Mesendoderm (in vitro differentiated cells): ENCODE measurements at regions not wholly inside any gene's neighbourhood (a gene's known extent, or its start where the extent isn't known, plus 50 kb on each side); places are given as distances from the start of the nearest gene placed in this dataset.

ENCODE experiments used
- DNase-seq: peaks from one replicate; pipeline ENCODE4 v3.0.0; 2013
- H2AK5ac ChIP-seq: 2 replicates; pipeline ENCODE4 v1.6.1; 2013; ENCODE audit warnings: low read length, inconsistent platforms
- H2BK120ac ChIP-seq: 2 replicates; pipeline ENCODE4 v1.6.1; 2013; ENCODE audit warnings: low read depth, mild to moderate bottlenecking, low read length, moderate library complexity, mixed read lengths
- H2BK15ac ChIP-seq: replicated peaks from 2 replicates; pipeline ENCODE4 v1.6.1; 2013; ENCODE audit warnings: low read depth, mild to moderate bottlenecking, moderate library complexity
- H2BK5ac ChIP-seq: 2 replicates; pipeline ENCODE4 v1.6.1; 2013; ENCODE audit warnings: low read length, inconsistent platforms
- H3K18ac ChIP-seq: 2 replicates; pipeline ENCODE4 v1.6.1; 2013; ENCODE audit warnings: mild to moderate bottlenecking, low read length, mixed read lengths
- H3K23ac ChIP-seq: one replicate; pipeline ENCODE4 v1.6.1; 2013; ENCODE audit warnings: low read length
- H3K27ac ChIP-seq: 2 replicates; pipeline ENCODE4 v1.5.1; 2013; ENCODE audit warnings: low read depth, mild to moderate bottlenecking, inconsistent platforms, low read length, moderate library complexity
- H3K27me3 ChIP-seq: 2 replicates; pipeline ENCODE4 v1.6.1; 2013; ENCODE audit warnings: low read length, control low read depth, mild to moderate bottlenecking, inconsistent platforms; ENCODE audit not compliant: insufficient read depth, poor library complexity
- H3K36me3 ChIP-seq: 2 replicates; pipeline ENCODE4 v1.6.1; 2013; ENCODE audit warnings: low read length, inconsistent platforms; ENCODE audit not compliant: control insufficient read depth, insufficient read depth
- H3K4ac ChIP-seq: one replicate; pipeline ENCODE4 v1.6.1; 2013; ENCODE audit warnings: low read depth, mild to moderate bottlenecking, low read length, moderate library complexity
- H3K4me1 ChIP-seq: 2 replicates; pipeline ENCODE4 v1.6.1; 2013; ENCODE audit warnings: low read depth, low read length, inconsistent platforms; ENCODE audit not compliant: control insufficient read depth
- H3K4me2 ChIP-seq: 2 replicates; pipeline ENCODE4 v1.6.1; 2013; ENCODE audit warnings: low read length
- H3K4me3 ChIP-seq: 2 replicates; pipeline ENCODE4 v1.5.1; 2013; ENCODE audit warnings: mild to moderate bottlenecking, low read length
- H3K56ac ChIP-seq: one replicate; pipeline ENCODE4 v1.6.1; 2013; ENCODE audit warnings: low read length
- H3K79me1 ChIP-seq: 2 replicates; pipeline ENCODE4 v1.6.1; 2013; ENCODE audit warnings: low read length, inconsistent platforms
- H3K79me2 ChIP-seq: 2 replicates; pipeline ENCODE4 v1.6.1; 2013; ENCODE audit warnings: mild to moderate bottlenecking, low read length; ENCODE audit not compliant: control insufficient read depth, insufficient read depth
- H3K9ac ChIP-seq: 2 replicates; pipeline ENCODE4 v1.6.1; 2013; ENCODE audit warnings: low read length, inconsistent platforms
- H4K5ac ChIP-seq: one replicate; pipeline ENCODE4 v1.6.1; 2013; ENCODE audit warnings: low read length
- H4K8ac ChIP-seq: one replicate; pipeline ENCODE4 v1.6.1; 2013; ENCODE audit warnings: low read depth, mild to moderate bottlenecking, control low read depth, low read length, moderate library complexity
- WGBS: extraction: QIAGEN DNeasy Blood & Tissue Kit; methylation state at CpG from one replicate; pipeline ENCODE4 v1.1.7; 2013; ENCODE audit warnings: low lambda C conversion rate, missing lambda C conversion rate; ENCODE audit not compliant: insufficient coverage; ENCODE audit errors: extremely low coverage; 5-methylcytosine and 5-hydroxymethylcytosine counted together

- DNase-seq, result peak; percentile 19
- WGBS, result no CpG with 5 or more reads among the region's 6 CpGs
- Histone ChIP-seq H2BK5ac (no peak overlapping the region), H3K9ac (no peak overlapping the region), H3K18ac (no peak overlapping the region), H4K5ac (no peak overlapping the region), H2BK15ac (no peak overlapping the region), H3K4ac (no peak overlapping the region), H2BK120ac (no peak overlapping the region), H3K79me1 (no peaks in the 10 kb centered on the region), H3K27ac (no peak overlapping the region), H4K8ac (no peak overlapping the region), H3K4me2 (no peak overlapping the region), H2AK5ac (no peak overlapping the region), H3K56ac (no peak overlapping the region), H3K79me2 (no peaks in the 10 kb centered on the region), H3K4me3 (no peak overlapping the region), H3K4me1 (no peaks in the 10 kb centered on the region), H3K27me3 (no peaks in the 10 kb centered on the region), H3K23ac (no peak overlapping the region), H3K36me3 (no peaks in the 10 kb centered on the region)
Measured at GRCh38 chr17:34756637-34757021, 177.2 kb downstream of the TMEM132E start.

- Histone ChIP-seq H3K27me3 (no peaks in the 10 kb centered on the region), H2BK120ac (no peak overlapping the region), H3K18ac (no peak overlapping the region), H3K4me1 (no peaks in the 10 kb centered on the region), H2AK5ac (no peak overlapping the region), H3K79me2 (no peaks in the 10 kb centered on the region), H3K56ac (no peak overlapping the region), H3K4me3 (no peak overlapping the region), H3K79me1 (no peaks in the 10 kb centered on the region), H2BK15ac (no peak overlapping the region), H3K9ac (no peak overlapping the region), H3K23ac (no peak overlapping the region), H3K27ac (no peak overlapping the region), H4K5ac (no peak overlapping the region), H3K4ac (no peak overlapping the region), H2BK5ac (no peak overlapping the region), H3K4me2 (no peak overlapping the region), H3K36me3 (no peaks in the 10 kb centered on the region), H4K8ac (no peak overlapping the region)
- WGBS, result no CpG with 5 or more reads among the region's 12 CpGs
- DNase-seq, result no peak
Measured at GRCh38 chr17:34755981-34756636, 176.7 kb downstream of the TMEM132E start.

GRCh38 chr17:34755371-34755770 lies 176.0 kb downstream of the TMEM132E start:
- no CpG with 5 or more reads among the region's 7 CpGs for WGBS
- H2AK5ac ChIP-seq, result no peak overlapping the region
- no peak overlapping the region for H3K9ac ChIP-seq
- no peak overlapping the region for H3K23ac ChIP-seq
- no peak overlapping the region for H2BK15ac ChIP-seq
- H3K27me3 ChIP-seq, result no peaks in the 10 kb centered on the region
- no peak overlapping the region for H3K27ac ChIP-seq
- H3K4me3 ChIP-seq, result no peak overlapping the region
- H4K5ac ChIP-seq, result no peak overlapping the region
- no peak overlapping the region for H3K4me2 ChIP-seq
- H2BK5ac ChIP-seq, result no peak overlapping the region
- no peak overlapping the region for H3K18ac ChIP-seq
- DNase-seq, result no peak
- no peak overlapping the region for H3K56ac ChIP-seq
- no peak overlapping the region for H4K8ac ChIP-seq
- H3K4ac ChIP-seq, result no peak overlapping the region
- H3K79me2 ChIP-seq, result no peaks in the 10 kb centered on the region
- H3K4me1 ChIP-seq, result no peaks in the 10 kb centered on the region
- H3K79me1 ChIP-seq, result no peaks in the 10 kb centered on the region
- H2BK120ac ChIP-seq, result no peak overlapping the region
- H3K36me3 ChIP-seq, result no peaks in the 10 kb centered on the region

GRCh38 chr17:34750004-34750403 lies 170.6 kb downstream of the TMEM132E start:
- Histone ChIP-seq H4K5ac (no peak overlapping the region), H2BK15ac (no peak overlapping the region), H3K79me1 (no peaks in the 10 kb centered on the region), H3K23ac (no peak overlapping the region), H3K4ac (no peak overlapping the region), H3K4me2 (no peak overlapping the region), H3K9ac (no peak overlapping the region), H3K4me3 (no peak overlapping the region), H3K56ac (no peak overlapping the region), H4K8ac (no peak overlapping the region), H2AK5ac (no peak overlapping the region), H3K27ac (no peak overlapping the region), H2BK120ac (no peak overlapping the region), H3K4me1 (no peaks in the 10 kb centered on the region), H3K79me2 (no peaks in the 10 kb centered on the region), H3K27me3 (no peaks in the 10 kb centered on the region), H3K36me3 (no peaks in the 10 kb centered on the region), H2BK5ac (no peak overlapping the region), H3K18ac (no peak overlapping the region)
- WGBS, result no CpG with 5 or more reads among the region's 1 CpG
- no peak for DNase-seq

- H3K4me2 ChIP-seq, result no peak overlapping the region
- H3K27ac ChIP-seq, result no peak overlapping the region
- H3K18ac ChIP-seq, result no peak overlapping the region
- no peaks in the 10 kb centered on the region for H3K4me1 ChIP-seq
- H3K79me1 ChIP-seq, result no peaks in the 10 kb centered on the region
- H2BK5ac ChIP-seq, result no peak overlapping the region
- H2BK15ac ChIP-seq, result no peak overlapping the region
- H3K9ac ChIP-seq, result no peak overlapping the region
- no CpG with 5 or more reads among the region's 8 CpGs for WGBS
- H2BK120ac ChIP-seq, result no peak overlapping the region
- no peaks in the 10 kb centered on the region for H3K79me2 ChIP-seq
- peak; percentile 8 for DNase-seq
- H3K4me3 ChIP-seq, result no peak overlapping the region
- no peak overlapping the region for H3K56ac ChIP-seq
- no peak overlapping the region for H4K5ac ChIP-seq
- no peaks in the 10 kb centered on the region for H3K36me3 ChIP-seq
- H3K27me3 ChIP-seq, result no peaks in the 10 kb centered on the region
- H3K4ac ChIP-seq, result no peak overlapping the region
- no peak overlapping the region for H2AK5ac ChIP-seq
- no peak overlapping the region for H4K8ac ChIP-seq
- no peak overlapping the region for H3K23ac ChIP-seq
Measured at GRCh38 chr17:34741967-34742366, 162.6 kb downstream of the TMEM132E start.
